ENCODE measurements at regions not wholly inside any gene's neighbourhood (a gene's known extent, or its start where the extent isn't known, plus 50 kb on each side); places are given as distances from the start of the nearest gene placed in this dataset.

DNA sequence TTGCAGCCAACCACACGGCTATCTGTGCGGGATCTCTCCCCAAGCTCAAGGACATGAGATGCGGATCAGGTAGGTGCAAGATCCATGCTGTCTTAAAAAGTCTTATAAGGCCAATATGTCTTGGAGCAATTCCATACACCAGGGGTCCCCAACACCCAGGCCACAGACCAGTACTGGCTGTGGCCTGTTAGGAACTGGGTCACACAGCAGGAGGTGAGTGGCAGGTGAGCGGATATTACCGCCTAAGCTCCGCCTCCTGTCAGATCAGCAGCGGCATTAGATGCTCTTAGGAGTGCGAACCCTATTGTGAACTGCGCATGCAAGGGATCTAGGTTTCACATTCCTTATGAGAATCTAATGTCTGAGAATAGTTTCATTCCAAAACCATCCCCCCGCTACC lies 68.8 kb upstream of the ZNF599 start:
- Histone ChIP-seq H3F3A (ENCODE audit: control insufficient read depth, insufficient read depth) (no peaks in the 10 kb centered on the region), H3K9me2 (replicated peaks; ENCODE audit: control insufficient read depth, low read length) (no peaks in the 10 kb centered on the region)

DNA sequence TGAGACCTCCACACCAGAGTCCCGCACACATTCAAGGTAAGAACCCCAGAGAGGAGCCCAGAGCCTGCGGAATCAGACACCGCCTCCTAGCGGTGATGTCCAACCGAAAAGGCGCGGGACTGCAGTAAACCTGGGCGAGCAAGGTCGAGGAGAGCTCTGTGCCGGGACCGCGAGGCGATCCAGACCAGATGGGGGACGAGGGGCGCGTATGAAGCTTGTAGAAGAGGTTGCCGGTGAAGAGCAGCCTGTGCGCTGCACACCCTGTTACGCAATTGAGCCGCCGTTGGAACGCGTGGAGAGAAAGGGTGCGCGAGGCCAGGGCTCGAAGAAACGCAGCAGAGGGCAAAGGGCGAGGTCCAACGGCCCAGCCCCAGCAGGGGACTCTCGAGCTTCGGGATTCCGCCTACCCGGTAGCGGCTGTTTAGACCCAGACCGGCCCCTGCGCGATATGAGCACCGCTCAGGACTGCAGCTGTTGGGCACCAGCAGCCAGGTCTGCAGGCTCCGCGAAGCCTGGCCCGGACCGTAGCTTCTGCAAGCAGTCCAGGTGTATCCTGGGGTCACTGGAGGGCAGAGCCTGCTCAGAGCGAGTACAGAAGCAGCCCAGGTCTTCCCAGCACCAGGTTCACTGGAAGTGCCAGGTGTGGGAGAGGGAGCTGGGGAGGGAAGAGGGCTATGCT lies 65.9 kb upstream of the ZNF599 start:
- Histone ChIP-seq H3K27ac (ENCODE audit: low read depth, low read length) (no peak overlapping the region), H3K9me2 (replicated peaks; ENCODE audit: control insufficient read depth, low read length) (no peaks in the 10 kb centered on the region), H3K4me3 (ENCODE audit: low read length) (no peak overlapping the region), H3K27me3 (ENCODE audit: control insufficient read depth, low read length) (peaks cover 3% of the 10 kb centered on the region; the same call in 1 of the 2 replicates), H4K20me1 (ENCODE audit: control insufficient read depth, insufficient read depth, low read depth, low read length) (no peaks in the 10 kb centered on the region), H3F3A (ENCODE audit: control insufficient read depth, insufficient read depth) (no peaks in the 10 kb centered on the region), H3K4me1 (ENCODE audit: control insufficient read depth, low read length) (no peaks in the 10 kb centered on the region), H3K9me3 (ENCODE audit: control insufficient read depth, insufficient read depth, low read length) (no peaks in the 10 kb centered on the region), H3K4me2 (ENCODE audit: low read length) (no peak overlapping the region), H3K36me3 (ENCODE audit: control insufficient read depth, low read length) (no peaks in the 10 kb centered on the region), H3K79me2 (ENCODE audit: control insufficient read depth, low read length) (no peaks in the 10 kb centered on the region)
- TF ChIP-seq, protein P1, sequence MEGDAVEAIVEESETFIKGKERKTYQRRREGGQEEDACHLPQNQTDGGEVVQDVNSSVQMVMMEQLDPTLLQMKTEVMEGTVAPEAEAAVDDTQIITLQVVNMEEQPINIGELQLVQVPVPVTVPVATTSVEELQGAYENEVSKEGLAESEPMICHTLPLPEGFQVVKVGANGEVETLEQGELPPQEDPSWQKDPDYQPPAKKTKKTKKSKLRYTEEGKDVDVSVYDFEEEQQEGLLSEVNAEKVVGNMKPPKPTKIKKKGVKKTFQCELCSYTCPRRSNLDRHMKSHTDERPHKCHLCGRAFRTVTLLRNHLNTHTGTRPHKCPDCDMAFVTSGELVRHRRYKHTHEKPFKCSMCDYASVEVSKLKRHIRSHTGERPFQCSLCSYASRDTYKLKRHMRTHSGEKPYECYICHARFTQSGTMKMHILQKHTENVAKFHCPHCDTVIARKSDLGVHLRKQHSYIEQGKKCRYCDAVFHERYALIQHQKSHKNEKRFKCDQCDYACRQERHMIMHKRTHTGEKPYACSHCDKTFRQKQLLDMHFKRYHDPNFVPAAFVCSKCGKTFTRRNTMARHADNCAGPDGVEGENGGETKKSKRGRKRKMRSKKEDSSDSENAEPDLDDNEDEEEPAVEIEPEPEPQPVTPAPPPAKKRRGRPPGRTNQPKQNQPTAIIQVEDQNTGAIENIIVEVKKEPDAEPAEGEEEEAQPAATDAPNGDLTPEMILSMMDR (IDR thresholded peaks at IDR 0.05; ENCODE audit: low read depth, low read length, poor library complexity, severe bottlenecking): no peak
- no peak for TF ChIP-seq EZH2phosphoT487 (IDR thresholded peaks at IDR 0.05; ENCODE audit: borderline replicate concordance, low read length)

More for the DNA sequence above, 68.8 kb upstream of the ZNF599 start:
- Histone ChIP-seq H3K9me3 (ENCODE audit: control insufficient read depth, insufficient read depth, low read length) (no peaks in the 10 kb centered on the region), H4K20me1 (ENCODE audit: control insufficient read depth, insufficient read depth, low read depth, low read length) (no peaks in the 10 kb centered on the region), H3K79me2 (ENCODE audit: control insufficient read depth, low read length) (no peaks in the 10 kb centered on the region), H3K27me3 (ENCODE audit: control insufficient read depth, low read length) (no peaks in the 10 kb centered on the region), H3K4me2 (ENCODE audit: low read length) (no peak overlapping the region), H3K4me3 (ENCODE audit: low read length) (no peak overlapping the region), H3K27ac (ENCODE audit: low read depth, low read length) (no peak overlapping the region), H3K36me3 (ENCODE audit: control insufficient read depth, low read length) (no peaks in the 10 kb centered on the region), H3K4me1 (ENCODE audit: control insufficient read depth, low read length) (no peaks in the 10 kb centered on the region)
- TF ChIP-seq EZH2phosphoT487 (IDR thresholded peaks at IDR 0.05; ENCODE audit: borderline replicate concordance, low read length): no peak
- TF ChIP-seq, protein P1 (IDR thresholded peaks at IDR 0.05; ENCODE audit: low read depth, low read length, poor library complexity, severe bottlenecking): no peak

DNA sequence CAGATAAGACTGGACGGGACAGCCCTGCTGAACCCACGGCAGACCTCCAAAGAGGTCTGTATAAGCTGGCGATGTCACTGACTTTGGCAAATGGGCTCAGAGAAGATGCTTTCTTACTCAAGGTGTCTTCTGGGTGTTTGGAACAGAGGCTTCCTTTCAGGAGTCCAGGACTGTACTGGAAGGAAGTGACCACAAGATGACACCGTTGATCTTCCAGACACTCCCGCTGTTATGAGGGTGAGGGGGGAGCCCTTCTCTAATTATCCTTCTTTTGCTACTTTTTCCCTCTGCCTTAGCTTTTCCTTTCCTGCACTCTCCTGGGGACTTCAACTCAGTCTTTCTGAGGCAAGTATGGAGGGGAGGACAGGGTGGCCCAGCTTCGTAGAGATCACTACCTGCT lies 65.2 kb upstream of the ZNF599 start:
- no peaks in the 10 kb centered on the region for H3K79me2 ChIP-seq (ENCODE audit: control insufficient read depth, low read length)
- no peak overlapping the region for H3K27ac ChIP-seq (ENCODE audit: low read depth, low read length)
- H3K9me2 ChIP-seq (replicated peaks; ENCODE audit: control insufficient read depth, low read length): no peaks in the 10 kb centered on the region
- TF ChIP-seq, protein P1 (IDR thresholded peaks at IDR 0.05; ENCODE audit: low read depth, low read length, poor library complexity, severe bottlenecking): no peak
- TF ChIP-seq EZH2phosphoT487 (IDR thresholded peaks at IDR 0.05; ENCODE audit: borderline replicate concordance, low read length): no peak
- no peaks in the 10 kb centered on the region for H3K36me3 ChIP-seq (ENCODE audit: control insufficient read depth, low read length)
- H3K27me3 ChIP-seq (ENCODE audit: control insufficient read depth, low read length): peaks cover 3% of the 10 kb centered on the region; the same call in 1 of the 2 replicates
- no peak overlapping the region for H3K4me2 ChIP-seq (ENCODE audit: low read length)
- no peaks in the 10 kb centered on the region for H4K20me1 ChIP-seq (ENCODE audit: control insufficient read depth, insufficient read depth, low read depth, low read length)
- no peaks in the 10 kb centered on the region for H3F3A ChIP-seq (ENCODE audit: control insufficient read depth, insufficient read depth)
- no peak overlapping the region for H3K4me3 ChIP-seq (ENCODE audit: low read length)
- H3K9me3 ChIP-seq (ENCODE audit: control insufficient read depth, insufficient read depth, low read length): no peaks in the 10 kb centered on the region
- H3K4me1 ChIP-seq (ENCODE audit: control insufficient read depth, low read length): no peaks in the 10 kb centered on the region

Measured in DOHH2 (cell line).